OCI-LY7 (cell line): ENCODE measurements at regions not wholly inside any gene's neighbourhood (a gene's known extent, or its start where the extent isn't known, plus 50 kb on each side); places are given as distances from the start of the nearest gene placed in this dataset.

Source experiments
- BruUV-seq: library from RNA; stranded (reverse); fragments of 400-500 nt; replicated peaks from 2 replicates; lab custom pipeline; 2021; lab: Mats Ljungman, UMichigan
- CTCF ChIA-PET: fragments of 300-600 bp; sonication (Branson Sonifier 250); formaldehyde crosslinking; loops from one replicate; lab custom pipeline; 2022; ENCODE audit warnings: antibody characterized with exemption; ENCODE audit not compliant: unreplicated experiment; lab: Charles Lee
- POLR2A ChIA-PET: fragments of 300-600 bp; sonication (Branson Sonifier 250); formaldehyde crosslinking; loops from one replicate; lab custom pipeline; 2022; ENCODE audit warnings: antibody characterized with exemption; lab: Charles Lee
- DNase-seq: peaks from one replicate; pipeline ENCODE4 v3.0.0-alpha.2; 2015; ENCODE audit warnings: low spot score
- H2AFZ ChIP-seq: fragments of 200-600 bp; sonication (generic), shearing (Covaris generic); 2 replicates; pipeline ENCODE4 v1.6.1; 2014; ENCODE audit warnings: mild to moderate bottlenecking, antibody characterized with exemption, low read length, moderate library complexity
- H3K27ac ChIP-seq: fragments of 200-600 bp; sonication (generic); 2 replicates; pipeline ENCODE4 v1.5.1; 2014; ENCODE audit warnings: mixed run types, low read depth, mild to moderate bottlenecking, moderate library complexity, low read length, inconsistent platforms; ENCODE audit not compliant: poor library complexity, severe bottlenecking
- H3K36me3 ChIP-seq: fragments of 200-600 bp; sonication (generic); 2 replicates; pipeline ENCODE4 v1.6.1; 2014; ENCODE audit warnings: mild to moderate bottlenecking, antibody characterized with exemption, low read length, moderate library complexity, mixed read lengths; ENCODE audit not compliant: insufficient read depth
- H3K4me1 ChIP-seq: fragments of 200-600 bp; sonication (generic); 2 replicates; pipeline ENCODE4 v1.5.1; 2014; ENCODE audit warnings: mild to moderate bottlenecking, low read length; ENCODE audit not compliant: insufficient read depth, poor library complexity, severe bottlenecking
- H3K4me2 ChIP-seq: fragments of 200-600 bp; sonication (generic); 2 replicates; pipeline ENCODE4 v1.6.1; 2014; ENCODE audit warnings: mild to moderate bottlenecking, low read length
- H3K4me3 ChIP-seq: fragments of 200-600 bp; sonication (generic); 2 replicates; pipeline ENCODE4 v1.5.1; 2014; ENCODE audit warnings: mild to moderate bottlenecking, low read depth, low read length; ENCODE audit not compliant: poor library complexity, severe bottlenecking
- H3K79me2 ChIP-seq: fragments of 200-600 bp; sonication (generic); 2 replicates; pipeline ENCODE4 v1.6.1; 2016; ENCODE audit warnings: low read depth, mild to moderate bottlenecking, low read length, moderate library complexity, mixed read lengths; ENCODE audit not compliant: insufficient read depth
- H3K9me2 ChIP-seq: fragments of 200-600 bp; sonication (generic); 2 replicates; pipeline ENCODE4 v1.6.1; 2016; ENCODE audit warnings: mild to moderate bottlenecking, low read length, mixed read lengths; ENCODE audit not compliant: insufficient read depth
- H3K9me3 ChIP-seq: fragments of 200-600 bp; sonication (generic); 2 replicates; pipeline ENCODE4 v1.6.1; 2014; ENCODE audit warnings: mild to moderate bottlenecking, mixed run types, low read length, mixed read lengths
- H4K20me1 ChIP-seq: fragments of 200-600 bp; sonication (generic); 2 replicates; pipeline ENCODE4 v1.6.1; 2014; ENCODE audit warnings: mild to moderate bottlenecking, antibody characterized with exemption, low read length, moderate library complexity, mixed read lengths; ENCODE audit not compliant: insufficient read depth
- CTCF ChIP-seq: fragments of 200-600 bp; sonication (generic); conservative IDR thresholded peaks from 2 replicates; pipeline ENCODE4 v1.5.1; 2014; ENCODE audit warnings: mild to moderate bottlenecking, antibody characterized with exemption, low read length, moderate library complexity, mixed read lengths
- EZH2phosphoT487 ChIP-seq: fragments of 200-600 bp; sonication (generic); IDR thresholded peaks from 2 replicates; pipeline ENCODE4 v1.6.1; 2018; ENCODE audit warnings: low read depth, borderline replicate concordance, mild to moderate bottlenecking, mixed run types, antibody characterized with exemption, low read length, moderate library complexity, mixed read lengths
- intact Hi-C: fragments of 100-400 bp; cut with micrococcal nuclease; formaldehyde crosslinking; loops from one replicate; pipeline ENCODE4 v1.10.0; 2022; ENCODE audit not compliant: unreplicated experiment

GRCh38 chr5:97529354-97529985 lies 346.4 kb upstream of the RIOK2 start:
- BruUV-seq: no TSS peak
- no peaks in the 10 kb centered on the region for H3K4me1 ChIP-seq
- H3K9me3 ChIP-seq: no peaks in the 10 kb centered on the region
- no peaks in the 10 kb centered on the region for H4K20me1 ChIP-seq
- H3K4me3 ChIP-seq: no peak overlapping the region
- no peak overlapping the region for H3K4me2 ChIP-seq
- H3K36me3 ChIP-seq: no peaks in the 10 kb centered on the region
- TF ChIP-seq EZH2phosphoT487 (no peak), CTCF (no peak)
- no peak for DNase-seq
- no peak overlapping the region for H3K27ac ChIP-seq
- no peaks in the 10 kb centered on the region for H3K79me2 ChIP-seq
- H2AFZ ChIP-seq: no peak overlapping the region
- intact Hi-C loops: no loop called here
- ChIA-PET POLR2A (interaction anchor here (0.5 to 1.3 kb wide), 2 partner anchors 18 to 1288 kb away, joined by 3 read pairs; no protein-coding TSS in a partner anchor), CTCF (no interaction called here)
- no peaks in the 10 kb centered on the region for H3K9me2 ChIP-seq

- Histone ChIP-seq H3K4me2 (no peak overlapping the region), H4K20me1 (no peaks in the 10 kb centered on the region), H3K4me3 (no peak overlapping the region), H2AFZ (no peak overlapping the region), H3K27ac (no peak overlapping the region), H3K9me3 (no peaks in the 10 kb centered on the region), H3K4me1 (no peaks in the 10 kb centered on the region), H3K9me2 (no peaks in the 10 kb centered on the region), H3K79me2 (no peaks in the 10 kb centered on the region), H3K36me3 (no peaks in the 10 kb centered on the region)
- ChIA-PET POLR2A (interaction anchor here (0.6 kb wide), 1 partner anchor 54 kb away, joined by 3 read pairs; no protein-coding TSS in a partner anchor), CTCF (no interaction called here)
- intact Hi-C loops: loop anchor here (5.0 kb wide), 1 partner anchor 299 kb away; no protein-coding TSS in a partner anchor
- DNase-seq: no peak
- TF ChIP-seq EZH2phosphoT487: no peak
- no peak for TF ChIP-seq CTCF
- no TSS peak for BruUV-seq
Observed at GRCh38 chr5:97531549-97531948, 348.5 kb upstream of the RIOK2 start.

- Histone ChIP-seq H3K79me2 (no peaks in the 10 kb centered on the region), H2AFZ (no peak overlapping the region), H3K4me3 (no peak overlapping the region), H3K36me3 (no peaks in the 10 kb centered on the region), H3K9me3 (no peaks in the 10 kb centered on the region), H3K9me2 (no peaks in the 10 kb centered on the region), H3K27ac (no peak overlapping the region), H3K4me1 (no peaks in the 10 kb centered on the region), H4K20me1 (no peaks in the 10 kb centered on the region), H3K4me2 (no peak overlapping the region)
- no TSS peak for BruUV-seq
- TF ChIP-seq CTCF (peak; percentile 79), EZH2phosphoT487 (no peak)
- CTCF ChIA-PET: no interaction called here
- DNase-seq: peak; percentile 31
- intact Hi-C loops: loop anchor here (5.0 kb wide), 1 partner anchor 302 kb away; no protein-coding TSS in a partner anchor
- POLR2A ChIA-PET: interaction anchor here (0.6 to 0.7 kb wide), 3 partner anchors 325 to 1051 kb away, joined by 3 to 4 read pairs (median 3); no protein-coding TSS in a partner anchor
Observed at GRCh38 chr5:97534166-97534565, 351.1 kb upstream of the RIOK2 start.
